ENCODE measurements at regions not wholly inside any gene's neighbourhood (a gene's known extent, or its start where the extent isn't known, plus 50 kb on each side); places are given as distances from the start of the nearest gene placed in this dataset.

- Mint-ChIP-seq H3K4me1 (no peaks in the 10 kb centered on the region), H3K27ac (no peak overlapping the region), H3K9me3 (ENCODE audit: insufficient read depth) (no peaks in the 10 kb centered on the region), H3K4me3 (no peak overlapping the region), H3K27me3 (no peaks in the 10 kb centered on the region)
- TF ChIP-seq CTCF (IDR thresholded peaks at IDR 0.05) = no peak
- no peak for TF ChIP-seq EZH2 (IDR thresholded peaks at IDR 0.05; ENCODE audit: borderline replicate concordance, insufficient read depth, low read depth, low read length, poor library complexity, severe bottlenecking)
- ChIA-PET CTCF (no interaction called here), POLR2A (no interaction called here)
- H3K4me3 ChIP-seq (ENCODE audit: control extremely low read depth in 1 of 5, extremely low read depth in 1 of 5, insufficient read depth in 1 of 5, low read depth in 2 of 5, low read length in 4 of 5) = no peak overlapping the region
- H3K36me3 ChIP-seq (replicated peaks in 1 of 2; ENCODE audit: control extremely low read depth in 1 of 2, control insufficient read depth in 1 of 2, extremely low read depth in 1 of 2, insufficient read depth in 2 of 2, low read length in 1 of 2) = no peaks in the 10 kb centered on the region
- H3K27me3 ChIP-seq (replicated peaks in 1 of 4; ENCODE audit: control extremely low read depth in 1 of 4, control insufficient read depth in 3 of 4, insufficient read depth in 4 of 4, low read length in 3 of 4) = no peaks in the 10 kb centered on the region
- intact Hi-C loops (cut with micrococcal nuclease) = no loop called here
- no peak overlapping the region for H3K9ac ChIP-seq (ENCODE audit: low read length)
- no peaks in the 10 kb centered on the region for H3K79me2 ChIP-seq (ENCODE audit: control insufficient read depth, insufficient read depth, low read length)
- H3K9me3 ChIP-seq (ENCODE audit: control extremely low read depth in 1 of 3, control insufficient read depth in 2 of 3, insufficient read depth in 1 of 3, low read length in 2 of 3) = no peaks in the 10 kb centered on the region
- no peak for ATAC-seq (ENCODE audit: low read depth)
- H3K4me2 ChIP-seq (replicated peaks; ENCODE audit: low read depth, low read length, poor library complexity, severe bottlenecking) = no peak overlapping the region
- no peak for DNase-seq
- no peak overlapping the region for H2AFZ ChIP-seq (ENCODE audit: insufficient read depth, low read depth, low read length, poor library complexity, severe bottlenecking)
- H3K27ac ChIP-seq (ENCODE audit: low read length in 2 of 2) = no peak overlapping the region
- 100% methylated on average over 1 of the region's 1 CpG for WGBS (ENCODE audit: insufficient coverage)
- no peaks in the 10 kb centered on the region for H4K20me1 ChIP-seq (ENCODE audit: control insufficient read depth, insufficient read depth, low read length, poor library complexity, severe bottlenecking)
- H3K4me1 ChIP-seq (ENCODE audit: control insufficient read depth in 2 of 2, insufficient read depth in 2 of 2, low read length in 2 of 2) = no peaks in the 10 kb centered on the region
These were observed 228.6 kb upstream of the CTSO start for GRCh38 chr4:156182269-156182668.

GRCh38 chr4:156177941-156178340 is 224.3 kb upstream of the CTSO start:
- ATAC-seq (ENCODE audit: low read depth) = no peak
- Histone ChIP-seq H3K27ac (ENCODE audit: low read length in 2 of 2) (no peak overlapping the region), H3K4me2 (replicated peaks; ENCODE audit: low read depth, low read length, poor library complexity, severe bottlenecking) (no peak overlapping the region), H2AFZ (ENCODE audit: insufficient read depth, low read depth, low read length, poor library complexity, severe bottlenecking) (no peak overlapping the region), H3K4me3 (ENCODE audit: control extremely low read depth in 1 of 5, extremely low read depth in 1 of 5, insufficient read depth in 1 of 5, low read depth in 2 of 5, low read length in 4 of 5) (no peak overlapping the region), H3K4me1 (ENCODE audit: control insufficient read depth in 2 of 2, insufficient read depth in 2 of 2, low read length in 2 of 2) (no peaks in the 10 kb centered on the region), H4K20me1 (ENCODE audit: control insufficient read depth, insufficient read depth, low read length, poor library complexity, severe bottlenecking) (no peaks in the 10 kb centered on the region), H3K36me3 (replicated peaks in 1 of 2; ENCODE audit: control extremely low read depth in 1 of 2, control insufficient read depth in 1 of 2, extremely low read depth in 1 of 2, insufficient read depth in 2 of 2, low read length in 1 of 2) (no peaks in the 10 kb centered on the region), H3K79me2 (ENCODE audit: control insufficient read depth, insufficient read depth, low read length) (no peaks in the 10 kb centered on the region), H3K9ac (ENCODE audit: low read length) (no peak overlapping the region), H3K9me3 (ENCODE audit: control extremely low read depth in 1 of 3, control insufficient read depth in 2 of 3, insufficient read depth in 1 of 3, low read length in 2 of 3) (peaks cover 0 to 2% (median 0%) of the 10 kb centered on the region in 3 donors), H3K27me3 (replicated peaks in 1 of 4; ENCODE audit: control extremely low read depth in 1 of 4, control insufficient read depth in 3 of 4, insufficient read depth in 4 of 4, low read length in 3 of 4) (no peaks in the 10 kb centered on the region)
- Mint-ChIP-seq H3K27ac (no peak overlapping the region), H3K4me3 (no peak overlapping the region), H3K4me1 (no peaks in the 10 kb centered on the region), H3K27me3 (no peaks in the 10 kb centered on the region), H3K9me3 (ENCODE audit: insufficient read depth) (no peaks in the 10 kb centered on the region)
- TF ChIP-seq CTCF (IDR thresholded peaks at IDR 0.05) = no peak
- TF ChIP-seq EZH2 (IDR thresholded peaks at IDR 0.05; ENCODE audit: borderline replicate concordance, insufficient read depth, low read depth, low read length, poor library complexity, severe bottlenecking) = no peak
- ChIA-PET CTCF (interaction anchor here (0.6 kb wide), 1 partner anchor 1833 kb away, joined by 3 read pairs; no protein-coding TSS in a partner anchor), POLR2A (no interaction called here)
- intact Hi-C loops (cut with micrococcal nuclease) = no loop called here
- WGBS (ENCODE audit: insufficient coverage) = no CpG with 5 or more reads among the region's 3 CpGs
- no peak for DNase-seq

All from B cell (primary cell).